ENCODE measurements at regions not wholly inside any gene's neighbourhood (a gene's known extent, or its start where the extent isn't known, plus 50 kb on each side); places are given as distances from the start of the nearest gene placed in this dataset.

DNA sequence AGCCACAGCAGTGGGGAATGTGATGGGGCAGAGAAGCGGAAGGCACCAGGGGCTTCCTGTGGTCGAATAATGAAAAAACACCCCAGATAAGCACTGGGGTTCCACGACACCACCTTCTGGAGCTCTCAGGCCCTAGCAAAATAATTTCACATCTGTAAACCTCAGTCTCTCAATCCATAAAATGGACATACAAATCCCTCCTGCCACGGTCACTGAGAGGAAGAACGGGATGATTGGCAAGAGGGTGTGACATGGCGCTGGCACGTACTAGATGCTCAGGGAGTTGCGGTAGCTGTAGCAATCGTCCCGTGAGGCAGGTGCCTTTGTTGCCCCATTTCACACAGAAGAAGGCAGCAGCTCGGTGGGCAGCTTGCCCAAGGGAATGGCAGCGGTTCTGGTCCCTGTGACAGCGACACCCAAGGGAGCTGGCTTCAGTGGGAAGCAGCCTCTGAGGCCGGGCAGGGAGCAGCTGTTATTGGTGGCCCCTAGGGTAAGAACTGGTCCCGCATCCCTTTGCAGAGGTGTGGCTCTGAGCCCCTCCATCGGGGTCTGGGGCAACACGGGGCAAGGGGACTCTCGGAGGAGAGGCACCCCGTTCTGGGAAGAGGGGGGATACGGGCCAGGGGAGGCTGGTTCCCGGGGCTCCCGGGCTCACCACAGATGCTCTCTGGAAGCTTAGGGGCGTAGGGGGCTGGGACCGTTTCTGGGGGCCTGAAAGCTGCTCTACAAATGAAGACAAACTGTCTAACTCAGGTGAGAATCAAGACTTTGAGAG, 114.0 kb upstream of the ALDH1A3 start:
- Histone ChIP-seq H3K27ac (ENCODE audit: low read depth in 2 of 2, low read length in 1 of 2) (no peak overlapping the region), H3K9me3 (ENCODE audit: control insufficient read depth in 2 of 2, insufficient read depth in 1 of 2, low read depth in 1 of 2, low read length in 1 of 2) (no peaks in the 10 kb centered on the region), H3K27me3 (ENCODE audit: control insufficient read depth in 1 of 2, insufficient read depth in 2 of 2, low read length in 2 of 2) (peaks cover 0 to 3% of the 10 kb centered on the region in 2 donors), H3K36me3 (ENCODE audit: control insufficient read depth in 2 of 2, insufficient read depth in 2 of 2, low read length in 1 of 2) (no peaks in the 10 kb centered on the region), H3K4me3 (ENCODE audit: low read depth in 1 of 2, low read length in 2 of 2) (no peak overlapping the region), H3K4me1 (ENCODE audit: control insufficient read depth in 2 of 2, insufficient read depth in 2 of 2, low read length in 1 of 2) (no peaks in the 10 kb centered on the region)
- 77 to 79% methylated on average over 24 of the region's 24 CpGs for WGBS, 2 donors

DNA sequence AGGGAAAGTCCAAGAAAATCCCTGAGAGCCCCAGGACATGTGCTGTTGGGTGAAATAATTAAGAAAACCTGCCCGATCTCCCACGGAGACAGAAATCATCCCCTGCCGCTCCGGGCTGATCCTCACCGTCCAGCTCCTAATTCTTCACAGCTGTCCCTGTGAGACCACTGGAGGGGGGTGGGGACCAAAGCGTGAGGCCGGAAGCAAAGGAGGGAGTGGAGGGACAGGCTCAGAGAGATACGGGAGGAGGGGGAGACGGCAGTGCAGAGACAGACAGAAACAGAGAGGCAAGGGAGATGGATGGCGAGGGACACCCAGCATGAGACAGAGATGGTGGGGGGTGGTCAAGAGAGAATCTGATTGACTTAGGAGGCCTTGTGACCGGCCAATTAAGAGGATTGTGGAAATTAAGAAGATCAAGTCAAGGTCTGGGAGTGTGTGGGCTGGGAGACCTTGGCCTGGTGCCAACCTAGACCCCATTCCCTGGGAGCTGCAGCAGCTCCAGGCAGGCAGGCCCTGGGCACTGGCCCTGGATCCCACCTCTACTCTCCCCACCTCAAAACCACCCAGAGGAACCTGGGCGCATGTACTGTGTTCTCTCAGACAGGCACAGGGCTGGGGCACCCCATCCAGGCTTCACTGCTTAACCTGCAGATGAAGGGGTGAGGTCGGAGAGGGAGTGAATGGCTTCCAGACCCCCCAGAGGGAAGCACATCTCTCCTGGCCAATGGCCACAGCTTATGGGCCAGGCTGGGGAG, 113.2 kb upstream of the ALDH1A3 start:
- H3K9me3 ChIP-seq (ENCODE audit: control insufficient read depth in 2 of 2, insufficient read depth in 1 of 2, low read depth in 1 of 2, low read length in 1 of 2) = no peaks in the 10 kb centered on the region
- H3K36me3 ChIP-seq (ENCODE audit: control insufficient read depth in 2 of 2, insufficient read depth in 2 of 2, low read length in 1 of 2) = no peaks in the 10 kb centered on the region
- peaks cover 0 to 3% of the 10 kb centered on the region in 2 donors for H3K27me3 ChIP-seq (ENCODE audit: control insufficient read depth in 1 of 2, insufficient read depth in 2 of 2, low read length in 2 of 2)
- H3K4me1 ChIP-seq (ENCODE audit: control insufficient read depth in 2 of 2, insufficient read depth in 2 of 2, low read length in 1 of 2) = no peaks in the 10 kb centered on the region
- no peak overlapping the region for H3K27ac ChIP-seq (ENCODE audit: low read depth in 2 of 2, low read length in 1 of 2)
- no peak overlapping the region for H3K4me3 ChIP-seq (ENCODE audit: low read depth in 1 of 2, low read length in 2 of 2)
- 54 to 61% methylated on average over 13 of the region's 13 CpGs for WGBS, 2 donors

DNA sequence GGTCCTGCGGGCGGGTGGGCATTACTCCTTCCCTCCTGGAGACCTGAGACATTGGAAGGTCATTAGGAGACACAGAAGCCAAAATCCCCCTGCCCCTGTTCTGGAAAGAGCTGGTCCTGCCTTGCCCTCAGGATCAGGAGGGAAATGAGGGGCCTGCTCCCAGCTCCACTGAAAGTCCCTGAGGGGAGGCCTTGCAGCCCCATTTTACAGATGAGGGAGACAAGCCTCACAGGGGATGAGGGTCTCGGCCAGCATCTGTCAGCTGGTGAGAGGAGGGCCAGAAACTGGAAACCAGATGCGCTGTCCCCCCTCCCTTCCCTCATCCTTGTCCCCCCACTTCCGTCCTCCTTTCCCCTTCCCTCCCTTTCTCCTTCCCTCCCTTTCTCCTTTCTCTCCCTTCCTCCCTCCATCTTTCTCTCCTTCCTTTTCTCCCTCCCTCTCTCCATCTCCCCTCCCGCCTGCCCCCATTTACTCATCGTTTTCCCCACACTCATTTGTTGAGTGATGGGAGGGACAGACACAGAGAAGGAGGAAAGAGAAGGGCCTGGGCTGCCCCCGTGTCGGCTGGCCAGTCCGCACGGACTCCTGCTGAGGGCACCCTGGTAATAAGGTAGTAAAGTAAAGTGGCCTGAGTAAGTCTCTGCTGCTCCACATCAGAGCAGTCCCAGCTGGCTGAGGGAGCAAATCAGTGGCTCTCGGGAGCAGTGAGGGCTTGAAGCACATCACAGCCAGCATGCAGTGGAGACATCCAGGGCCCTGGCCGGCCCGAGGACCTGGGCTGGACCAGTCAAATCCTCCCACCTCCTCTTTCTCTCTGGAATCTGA, 112.4 kb upstream of the ALDH1A3 start:
- Histone ChIP-seq H3K27ac (ENCODE audit: low read depth in 2 of 2, low read length in 1 of 2) (no peak overlapping the region), H3K4me1 (ENCODE audit: control insufficient read depth in 2 of 2, insufficient read depth in 2 of 2, low read length in 1 of 2) (no peaks in the 10 kb centered on the region), H3K27me3 (ENCODE audit: control insufficient read depth in 1 of 2, insufficient read depth in 2 of 2, low read length in 2 of 2) (peaks cover 0 to 3% of the 10 kb centered on the region in 2 donors), H3K4me3 (ENCODE audit: low read depth in 1 of 2, low read length in 2 of 2) (no peak overlapping the region), H3K36me3 (ENCODE audit: control insufficient read depth in 2 of 2, insufficient read depth in 2 of 2, low read length in 1 of 2) (no peaks in the 10 kb centered on the region), H3K9me3 (ENCODE audit: control insufficient read depth in 2 of 2, insufficient read depth in 1 of 2, low read depth in 1 of 2, low read length in 1 of 2) (no peaks in the 10 kb centered on the region)
- 90% methylated on average over 14 of the region's 14 CpGs for WGBS, 2 donors

- no peaks in the 10 kb centered on the region for H3K36me3 ChIP-seq (ENCODE audit: control insufficient read depth in 2 of 2, insufficient read depth in 2 of 2, low read length in 1 of 2)
- 91% methylated on average over 9 of the region's 9 CpGs for WGBS, 2 donors
- no peaks in the 10 kb centered on the region for H3K9me3 ChIP-seq (ENCODE audit: control insufficient read depth in 2 of 2, insufficient read depth in 1 of 2, low read depth in 1 of 2, low read length in 1 of 2)
- H3K4me1 ChIP-seq (ENCODE audit: control insufficient read depth in 2 of 2, insufficient read depth in 2 of 2, low read length in 1 of 2) = no peaks in the 10 kb centered on the region
- H3K27ac ChIP-seq (ENCODE audit: low read depth in 2 of 2, low read length in 1 of 2) = no peak overlapping the region
- no peak overlapping the region for H3K4me3 ChIP-seq (ENCODE audit: low read depth in 1 of 2, low read length in 2 of 2)
- peaks cover 0 to 3% of the 10 kb centered on the region in 2 donors for H3K27me3 ChIP-seq (ENCODE audit: control insufficient read depth in 1 of 2, insufficient read depth in 2 of 2, low read length in 2 of 2)
Observed at GRCh38 chr15:100768501-100768931, 111.1 kb upstream of the ALDH1A3 start.

DNA sequence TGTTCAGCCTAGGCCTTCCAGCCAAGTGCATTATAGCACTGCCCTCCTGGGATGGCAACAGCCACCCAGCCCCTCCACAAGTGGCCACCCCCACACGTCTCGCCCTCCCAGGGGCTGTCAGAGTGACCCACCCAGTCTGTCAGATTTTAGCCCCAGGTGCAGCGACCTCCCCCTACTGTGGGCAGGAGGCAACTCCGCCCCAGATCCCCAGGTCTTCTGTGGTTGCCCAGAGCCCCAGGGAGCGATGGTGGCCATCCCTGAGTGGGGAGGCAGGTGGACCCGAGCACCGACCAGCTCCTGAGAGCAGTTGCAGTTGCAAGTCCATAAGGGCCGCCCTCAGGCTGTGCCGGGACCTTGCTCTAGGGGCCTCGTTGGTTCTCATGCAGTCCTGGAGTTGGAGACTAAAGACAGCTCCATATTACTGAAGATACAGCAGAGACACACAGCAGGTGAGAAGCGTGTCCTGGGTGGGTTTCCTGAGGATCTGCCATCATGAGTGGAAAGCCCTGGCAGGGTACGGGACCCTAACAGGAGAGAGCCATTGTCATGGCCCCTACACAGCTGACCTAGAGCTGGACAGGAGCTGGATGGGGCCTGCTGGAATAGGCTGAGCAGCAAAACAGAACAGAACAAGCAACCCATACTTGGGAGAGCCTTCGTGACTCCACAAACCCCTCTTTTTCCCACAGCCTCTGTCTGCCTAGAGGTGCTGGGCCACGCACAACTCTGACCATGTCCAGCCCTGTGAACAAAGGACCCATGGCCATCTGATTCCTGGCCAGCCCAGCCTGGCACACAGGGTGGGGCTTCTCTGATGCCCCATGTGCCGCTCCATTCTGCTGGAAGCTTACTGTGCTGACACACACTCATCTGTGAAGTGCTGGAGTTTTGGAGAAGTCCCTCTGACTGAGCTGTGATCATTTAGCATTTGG, 110.3 kb upstream of the ALDH1A3 start:
- H3K27ac ChIP-seq (ENCODE audit: low read depth in 2 of 2, low read length in 1 of 2) = no peak overlapping the region
- 89 to 93% methylated on average over 15 of the region's 15 CpGs for WGBS, 2 donors

DNA sequence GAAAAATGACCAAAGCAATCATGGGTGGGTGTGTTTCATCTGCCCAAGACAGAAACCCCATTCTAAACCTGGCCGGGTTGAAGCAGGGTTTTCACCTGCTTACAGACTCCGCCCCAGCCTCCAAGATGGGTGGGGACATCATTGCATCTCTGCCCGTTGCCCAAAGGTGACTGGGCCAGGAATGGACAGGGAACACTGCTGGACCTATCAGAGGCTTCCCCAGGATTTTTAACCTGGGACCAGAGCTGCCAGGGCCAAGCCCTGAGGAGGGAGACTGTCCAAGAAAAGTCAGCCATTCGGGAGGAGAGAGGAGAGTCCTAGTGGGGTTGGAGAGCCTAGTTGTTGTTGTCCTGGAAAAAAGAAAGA, 109.7 kb upstream of the ALDH1A3 start:
- no peaks in the 10 kb centered on the region for H3K9me3 ChIP-seq (ENCODE audit: control insufficient read depth in 2 of 2, insufficient read depth in 1 of 2, low read depth in 1 of 2, low read length in 1 of 2)
- H3K4me1 ChIP-seq (ENCODE audit: control insufficient read depth in 2 of 2, insufficient read depth in 2 of 2, low read length in 1 of 2) = no peaks in the 10 kb centered on the region
- H3K36me3 ChIP-seq (ENCODE audit: control insufficient read depth in 2 of 2, insufficient read depth in 2 of 2, low read length in 1 of 2) = no peaks in the 10 kb centered on the region
- WGBS, 2 donors = 74 to 76% methylated on average over 4 of the region's 4 CpGs
- peaks cover 0 to 3% of the 10 kb centered on the region in 2 donors for H3K27me3 ChIP-seq (ENCODE audit: control insufficient read depth in 1 of 2, insufficient read depth in 2 of 2, low read length in 2 of 2)
- H3K27ac ChIP-seq (ENCODE audit: low read depth in 2 of 2, low read length in 1 of 2) = no peak overlapping the region
- H3K4me3 ChIP-seq (ENCODE audit: low read depth in 1 of 2, low read length in 2 of 2) = no peak overlapping the region

More for the DNA sequence above, 110.3 kb upstream of the ALDH1A3 start:
- Histone ChIP-seq H3K9me3 (ENCODE audit: control insufficient read depth in 2 of 2, insufficient read depth in 1 of 2, low read depth in 1 of 2, low read length in 1 of 2) (no peaks in the 10 kb centered on the region), H3K4me1 (ENCODE audit: control insufficient read depth in 2 of 2, insufficient read depth in 2 of 2, low read length in 1 of 2) (no peaks in the 10 kb centered on the region), H3K27me3 (ENCODE audit: control insufficient read depth in 1 of 2, insufficient read depth in 2 of 2, low read length in 2 of 2) (peaks cover 0 to 3% of the 10 kb centered on the region in 2 donors), H3K4me3 (ENCODE audit: low read depth in 1 of 2, low read length in 2 of 2) (no peak overlapping the region), H3K36me3 (ENCODE audit: control insufficient read depth in 2 of 2, insufficient read depth in 2 of 2, low read length in 1 of 2) (no peaks in the 10 kb centered on the region)

DNA sequence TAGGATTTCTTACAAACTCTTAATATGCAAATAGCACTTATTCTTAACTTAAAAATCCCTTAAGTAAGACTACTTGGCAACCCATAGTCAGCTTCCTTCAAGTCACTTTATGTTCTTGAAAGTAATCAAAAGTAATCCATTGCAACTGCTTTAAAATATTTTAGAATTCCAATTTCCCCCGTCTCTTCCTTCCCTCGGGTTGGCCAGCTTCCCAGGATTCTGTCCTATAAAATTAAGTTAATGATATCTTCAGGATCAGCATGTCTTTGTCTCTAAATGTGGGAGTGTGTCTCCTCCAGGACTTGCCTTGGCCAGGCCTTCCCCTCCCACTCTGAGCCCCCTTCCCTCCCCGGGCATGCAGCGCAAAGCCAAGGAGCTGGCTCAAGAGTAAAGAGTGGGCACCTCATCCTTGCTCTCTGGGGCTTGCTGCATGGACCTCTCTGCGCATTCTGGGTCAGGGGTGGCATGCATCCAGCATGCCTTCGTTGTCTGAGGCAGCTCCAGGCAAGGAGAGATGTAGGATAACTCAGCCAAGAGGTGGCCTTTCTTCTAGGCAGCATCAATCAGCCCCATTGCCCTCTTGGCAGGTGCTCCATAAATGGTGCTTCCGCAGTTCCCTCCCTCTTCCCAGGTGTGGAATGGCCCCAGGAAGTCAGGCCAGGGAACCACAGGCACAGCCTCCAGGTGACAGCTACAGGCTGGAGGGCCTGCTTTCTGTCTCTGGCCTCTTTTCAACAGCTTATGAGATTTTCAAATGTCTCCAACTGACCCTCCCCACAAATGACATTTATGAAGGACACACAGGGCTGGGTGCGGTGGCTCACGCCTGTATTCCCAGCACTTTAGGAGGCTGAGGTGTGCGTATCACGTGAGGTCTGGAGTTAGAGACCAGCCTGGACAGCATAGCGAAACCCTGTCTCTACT, 108.7 kb upstream of the ALDH1A3 start:
- Histone ChIP-seq H3K36me3 (ENCODE audit: control insufficient read depth in 2 of 2, insufficient read depth in 2 of 2, low read length in 1 of 2) (no peaks in the 10 kb centered on the region), H3K9me3 (ENCODE audit: control insufficient read depth in 2 of 2, insufficient read depth in 1 of 2, low read depth in 1 of 2, low read length in 1 of 2) (no peaks in the 10 kb centered on the region), H3K4me3 (ENCODE audit: low read depth in 1 of 2, low read length in 2 of 2) (no peak overlapping the region), H3K4me1 (ENCODE audit: control insufficient read depth in 2 of 2, insufficient read depth in 2 of 2, low read length in 1 of 2) (no peaks in the 10 kb centered on the region), H3K27me3 (ENCODE audit: control insufficient read depth in 1 of 2, insufficient read depth in 2 of 2, low read length in 2 of 2) (peaks cover 0 to 3% of the 10 kb centered on the region in 2 donors), H3K27ac (ENCODE audit: low read depth in 2 of 2, low read length in 1 of 2) (no peak overlapping the region)
- WGBS, 2 donors = 75 to 81% methylated on average over 12 of the region's 12 CpGs

GRCh38 chr15:100771746-100772145, 107.9 kb upstream of the ALDH1A3 start:
- no peak overlapping the region for H3K4me3 ChIP-seq (ENCODE audit: low read depth in 1 of 2, low read length in 2 of 2)
- H3K9me3 ChIP-seq (ENCODE audit: control insufficient read depth in 2 of 2, insufficient read depth in 1 of 2, low read depth in 1 of 2, low read length in 1 of 2) = no peaks in the 10 kb centered on the region
- no peaks in the 10 kb centered on the region for H3K36me3 ChIP-seq (ENCODE audit: control insufficient read depth in 2 of 2, insufficient read depth in 2 of 2, low read length in 1 of 2)
- no peak overlapping the region for H3K27ac ChIP-seq (ENCODE audit: low read depth in 2 of 2, low read length in 1 of 2)
- WGBS, 2 donors = 68 to 72% methylated on average over 4 of the region's 4 CpGs
- H3K27me3 ChIP-seq (ENCODE audit: control insufficient read depth in 1 of 2, insufficient read depth in 2 of 2, low read length in 2 of 2) = no peaks in the 10 kb centered on the region
- H3K4me1 ChIP-seq (ENCODE audit: control insufficient read depth in 2 of 2, insufficient read depth in 2 of 2, low read length in 1 of 2) = no peaks in the 10 kb centered on the region

Data from esophagus (tissue), 2 donors.